ENCODE measurements at regions not wholly inside any gene's neighbourhood (a gene's known extent, or its start where the extent isn't known, plus 50 kb on each side); places are given as distances from the start of the nearest gene placed in this dataset.

DNA sequence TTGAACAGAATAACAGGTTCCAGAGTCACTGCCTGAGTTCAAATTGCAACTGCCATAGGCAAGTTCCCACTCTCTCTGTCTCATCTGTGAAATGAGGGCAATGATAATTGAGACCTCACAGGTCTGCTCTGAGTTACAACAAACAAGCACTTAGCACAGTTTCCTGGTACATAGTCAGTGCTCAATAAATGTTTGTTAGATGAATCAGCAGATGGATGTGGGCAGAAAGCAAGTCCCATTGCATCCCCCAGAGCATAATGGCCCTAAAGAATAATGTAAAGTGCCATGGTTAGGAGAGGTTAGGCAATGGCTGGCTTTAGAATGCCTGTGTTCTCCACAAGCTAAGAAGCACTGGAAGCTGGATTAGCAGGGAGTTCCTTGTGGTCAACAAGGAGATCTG lies 136.5 kb upstream of the LARP1 start:
- H3K36me3 ChIP-seq (ENCODE audit: low read depth, missing control alignments) = no peaks in the 10 kb centered on the region
- no peak overlapping the region for H3K4me3 ChIP-seq
- no peaks in the 10 kb centered on the region for H3K9me3 ChIP-seq
- TF ChIP-seq, protein P1, sequence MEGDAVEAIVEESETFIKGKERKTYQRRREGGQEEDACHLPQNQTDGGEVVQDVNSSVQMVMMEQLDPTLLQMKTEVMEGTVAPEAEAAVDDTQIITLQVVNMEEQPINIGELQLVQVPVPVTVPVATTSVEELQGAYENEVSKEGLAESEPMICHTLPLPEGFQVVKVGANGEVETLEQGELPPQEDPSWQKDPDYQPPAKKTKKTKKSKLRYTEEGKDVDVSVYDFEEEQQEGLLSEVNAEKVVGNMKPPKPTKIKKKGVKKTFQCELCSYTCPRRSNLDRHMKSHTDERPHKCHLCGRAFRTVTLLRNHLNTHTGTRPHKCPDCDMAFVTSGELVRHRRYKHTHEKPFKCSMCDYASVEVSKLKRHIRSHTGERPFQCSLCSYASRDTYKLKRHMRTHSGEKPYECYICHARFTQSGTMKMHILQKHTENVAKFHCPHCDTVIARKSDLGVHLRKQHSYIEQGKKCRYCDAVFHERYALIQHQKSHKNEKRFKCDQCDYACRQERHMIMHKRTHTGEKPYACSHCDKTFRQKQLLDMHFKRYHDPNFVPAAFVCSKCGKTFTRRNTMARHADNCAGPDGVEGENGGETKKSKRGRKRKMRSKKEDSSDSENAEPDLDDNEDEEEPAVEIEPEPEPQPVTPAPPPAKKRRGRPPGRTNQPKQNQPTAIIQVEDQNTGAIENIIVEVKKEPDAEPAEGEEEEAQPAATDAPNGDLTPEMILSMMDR (IDR thresholded peaks at IDR 0.05) = no peak
- no peak for TF ChIP-seq POLR2A (IDR thresholded peaks at IDR 0.05)
- DNase-seq = no peak
- no peaks in the 10 kb centered on the region for H3K27me3 ChIP-seq
- H3K27ac ChIP-seq = no peak overlapping the region
- intact Hi-C loops (cut with DNase I; ENCODE audit: low total_unique reads) = no loop called here
- no peaks in the 10 kb centered on the region for H3K4me1 ChIP-seq

DNA sequence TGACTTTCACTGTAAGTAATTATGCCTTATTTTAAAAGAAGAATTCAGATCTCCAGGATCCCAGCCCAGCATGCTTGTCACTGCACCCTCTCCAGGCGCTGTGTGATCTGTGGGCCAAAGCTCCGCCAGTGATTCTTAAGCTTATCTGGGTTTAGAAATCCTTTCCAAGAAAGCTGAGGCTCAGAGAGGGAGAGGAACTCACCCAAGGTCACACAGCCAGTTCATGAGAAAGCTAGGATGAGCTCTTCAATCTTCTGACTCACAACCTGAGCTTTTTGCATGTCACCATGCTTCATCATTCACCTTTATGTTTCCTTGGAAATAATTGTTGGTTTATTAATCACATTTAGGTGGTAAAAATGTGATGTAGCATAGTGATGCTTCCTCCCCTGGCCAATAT lies 136.6 kb upstream of the HAND1 start:
- H3K27ac ChIP-seq = no peak overlapping the region
- 73 to 87% methylated on average over 2 of the region's 2 CpGs for WGBS, 2 donors
- H3K4me3 ChIP-seq = no peak overlapping the region
- no peaks in the 10 kb centered on the region for H3K9me3 ChIP-seq
- no peaks in the 10 kb centered on the region for H3K36me3 ChIP-seq (ENCODE audit: low read depth, missing control alignments)
- TF ChIP-seq, protein P1 (IDR thresholded peaks at IDR 0.05) = no peak
- no peak for TF ChIP-seq POLR2A (IDR thresholded peaks at IDR 0.05)
- H3K4me1 ChIP-seq = no peaks in the 10 kb centered on the region
- H3K27me3 ChIP-seq = no peaks in the 10 kb centered on the region
- intact Hi-C loops (cut with DNase I; ENCODE audit: low total_unique reads) = no loop called here
- DNase-seq = no peak

DNA sequence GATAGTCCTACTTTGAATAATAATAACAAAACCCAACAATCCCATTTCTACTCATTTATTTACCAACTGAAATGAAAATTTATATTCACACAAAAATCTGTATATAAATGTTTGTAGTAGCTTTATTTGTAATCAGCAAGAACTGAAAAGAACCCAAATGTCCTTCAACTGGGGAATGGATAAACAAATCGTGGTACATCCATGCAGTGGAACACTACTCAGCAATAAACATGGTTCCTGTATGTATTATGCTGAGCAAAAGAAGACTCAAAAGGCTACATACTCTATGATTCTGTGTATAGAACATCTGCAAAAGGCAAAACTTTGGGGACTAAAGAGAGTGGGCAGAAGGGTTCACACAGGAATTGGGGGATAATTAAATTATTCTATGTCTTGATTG lies 136.1 kb upstream of the HAND1 start:
- TF ChIP-seq POLR2A (IDR thresholded peaks at IDR 0.05) = no peak
- TF ChIP-seq, protein P1 (IDR thresholded peaks at IDR 0.05) = no peak
- 82 to 98% methylated on average over 1 of the region's 1 CpG for WGBS, 2 donors

DNA sequence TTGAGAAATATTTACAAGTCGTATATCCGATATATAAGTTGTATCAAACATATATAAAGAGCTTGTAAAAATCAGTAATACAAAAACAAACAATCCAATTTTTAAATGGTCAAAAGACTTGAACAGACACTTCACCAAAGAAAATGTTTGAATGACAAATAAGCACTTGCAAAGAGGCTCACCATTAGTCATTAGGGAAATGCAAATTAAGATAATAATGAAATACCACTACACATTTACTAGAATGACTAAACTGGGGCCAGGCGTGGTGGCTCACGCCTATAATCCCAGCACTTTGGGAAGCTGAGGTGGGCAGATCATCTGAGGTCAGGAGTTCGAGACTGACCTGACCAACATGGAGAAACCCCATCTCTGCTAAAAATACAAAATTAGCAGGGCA lies 134.6 kb upstream of the HAND1 start:
- no peak for DNase-seq
- Histone ChIP-seq H3K4me3 (no peak overlapping the region), H3K9me3 (no peaks in the 10 kb centered on the region), H3K27ac (no peak overlapping the region), H3K4me1 (no peaks in the 10 kb centered on the region), H3K27me3 (no peaks in the 10 kb centered on the region), H3K36me3 (ENCODE audit: low read depth, missing control alignments) (no peaks in the 10 kb centered on the region)
- no peak for TF ChIP-seq POLR2A (IDR thresholded peaks at IDR 0.05)
- TF ChIP-seq, protein P1 (IDR thresholded peaks at IDR 0.05) = no peak
- 89 to 94% methylated on average over 5 of the region's 5 CpGs for WGBS, 2 donors
- intact Hi-C loops (cut with DNase I; ENCODE audit: low total_unique reads) = no loop called here

More for the DNA sequence above, 136.1 kb upstream of the HAND1 start:
- no peaks in the 10 kb centered on the region for H3K36me3 ChIP-seq (ENCODE audit: low read depth, missing control alignments)
- H3K9me3 ChIP-seq = no peaks in the 10 kb centered on the region
- intact Hi-C loops (cut with DNase I; ENCODE audit: low total_unique reads) = no loop called here
- no peaks in the 10 kb centered on the region for H3K4me1 ChIP-seq
- no peak for DNase-seq
- no peak overlapping the region for H3K27ac ChIP-seq
- H3K4me3 ChIP-seq = no peak overlapping the region
- no peaks in the 10 kb centered on the region for H3K27me3 ChIP-seq

DNA sequence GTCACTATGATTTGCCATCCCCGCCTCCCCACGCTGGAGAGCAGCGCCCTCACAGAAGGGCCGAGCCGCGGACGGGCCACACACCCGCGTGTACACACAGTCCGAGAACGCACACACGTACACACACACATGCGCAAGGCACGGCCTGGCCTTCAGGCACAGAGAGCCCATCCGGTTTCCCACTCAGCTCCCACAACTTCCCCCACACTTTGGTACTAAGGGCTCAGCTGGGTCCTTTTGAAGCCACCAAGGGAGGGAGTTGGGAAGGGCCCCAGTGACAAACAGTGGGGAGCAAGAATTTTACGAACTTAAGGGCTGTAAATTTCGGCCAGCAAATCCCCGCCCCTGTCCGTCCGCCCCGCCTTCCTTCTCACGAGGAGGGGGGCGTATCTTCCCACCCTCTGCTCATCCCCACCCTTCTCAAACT lies 133.3 kb upstream of the HAND1 start:
- no peaks in the 10 kb centered on the region for H3K27me3 ChIP-seq
- intact Hi-C loops (cut with DNase I; ENCODE audit: low total_unique reads) = no loop called here
- no peaks in the 10 kb centered on the region for H3K36me3 ChIP-seq (ENCODE audit: low read depth, missing control alignments)
- 6 to 8% methylated on average over 18 to 23 of the region's 23 CpGs for WGBS, 2 donors
- no peak overlapping the region for H3K27ac ChIP-seq
- no peaks in the 10 kb centered on the region for H3K4me1 ChIP-seq
- TF ChIP-seq POLR2A (IDR thresholded peaks at IDR 0.05) = no peak
- TF ChIP-seq, protein P1 (IDR thresholded peaks at IDR 0.05) = no peak
- peak overlapping the region in 1 of 2 donors; percentile 34 for H3K4me3 ChIP-seq
- DNase-seq = no peak
- no peaks in the 10 kb centered on the region for H3K9me3 ChIP-seq
